Stimulated activated CD4-positive, alpha-beta T cell treated with anti-CD3 and anti-CD28 coated beads, Interleukin-1b, Interleukin-23, amount 100 ng/mL, for 4 hours (primary cell): ENCODE measurements at regions not wholly inside any gene's neighbourhood (a gene's known extent, or its start where the extent isn't known, plus 50 kb on each side); places are given as distances from the start of the nearest gene placed in this dataset.
A peak's percentile ranks its signal among the peaks of the same experiment; 100 is the strongest.
"Not testable (repeated sequence)": the region's sequence is repeated elsewhere in the genome, so short reads cannot be mapped to it uniquely, and the experiment has no call there.

ENCODE experiments used
- DNase-seq, 2 donors: peaks; one replicate each; pipeline ENCODE4 v3.0.0-alpha.2; 2020; ENCODE audit warnings: low read depth in 2 of 2

DNA sequence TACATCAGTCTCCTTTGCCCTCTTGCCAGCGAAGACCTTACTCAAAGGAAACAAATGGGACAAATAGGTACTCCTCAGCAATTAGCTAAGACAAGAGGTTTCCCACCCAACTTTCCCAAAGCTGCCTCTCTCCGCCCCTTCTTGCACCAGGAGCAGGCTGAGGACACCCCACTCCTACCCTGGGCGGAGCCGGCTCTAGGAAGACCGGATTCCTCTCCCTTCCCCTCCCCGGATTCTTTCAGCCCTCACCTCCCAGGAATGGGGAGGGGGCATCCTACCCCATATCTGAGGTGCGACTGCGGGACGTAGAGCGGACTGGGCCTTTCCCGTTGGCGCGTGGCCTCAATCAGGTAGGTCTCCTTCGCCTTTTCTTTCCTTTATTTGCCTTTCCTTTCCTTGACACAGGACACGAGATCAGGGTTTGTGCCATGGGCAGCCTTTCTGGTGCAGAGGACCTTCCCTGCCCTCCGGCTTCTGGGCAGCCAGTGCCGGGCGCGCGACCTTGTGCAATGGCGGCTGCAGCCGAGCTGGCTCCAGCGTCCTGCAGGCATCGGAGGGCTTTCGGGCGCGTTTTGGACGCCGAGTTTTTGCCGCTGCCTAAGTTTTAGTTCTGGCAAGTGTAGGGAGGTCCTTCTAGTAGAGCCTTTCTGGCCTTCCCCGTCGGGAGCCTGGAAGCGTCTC lies 279.9 kb downstream of the PLS3 start:
- not testable (repeated sequence) for DNase-seq

DNA sequence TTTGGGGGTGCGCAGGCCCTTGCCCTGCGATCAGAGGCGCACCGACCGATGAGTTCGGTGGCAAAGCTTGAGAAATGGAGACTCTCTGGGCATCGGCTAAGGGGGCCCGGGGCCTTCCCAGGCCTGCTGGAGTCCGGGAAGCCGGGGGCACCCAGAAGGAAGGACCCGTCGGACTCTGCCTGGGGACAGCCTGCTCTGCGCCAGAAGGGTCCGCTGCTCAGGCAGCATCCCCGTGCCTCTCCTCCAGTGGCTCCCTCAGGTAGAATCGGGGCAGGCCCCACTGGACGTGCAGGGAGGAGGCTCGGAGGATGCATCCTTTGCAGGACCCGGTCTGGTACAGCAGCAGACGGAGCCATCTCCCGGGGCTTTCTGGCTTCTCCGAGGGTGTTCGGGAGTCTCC lies 290.0 kb downstream of the PLS3 start:
- not testable (repeated sequence) for DNase-seq

DNA sequence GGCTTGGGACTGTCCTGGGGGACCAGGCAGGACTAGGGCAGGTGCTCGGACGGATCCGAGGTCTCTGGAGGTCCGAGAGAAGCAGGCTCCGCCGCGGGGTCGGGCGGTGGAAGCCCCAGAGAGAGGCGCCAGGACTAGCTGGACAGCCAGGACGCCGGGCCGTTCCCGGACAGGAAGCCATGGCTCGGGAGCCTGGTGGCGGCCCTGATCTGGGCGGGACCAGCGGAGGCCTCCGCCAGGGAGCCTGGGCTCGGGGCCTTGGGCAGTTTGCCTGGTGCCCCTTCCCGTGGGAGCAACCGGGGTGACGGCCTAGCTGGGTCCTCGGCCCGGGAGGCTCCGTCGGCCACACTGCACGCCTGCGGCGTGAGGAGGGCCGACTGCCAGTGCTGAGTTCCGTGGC lies 292.3 kb downstream of the PLS3 start:
- not testable (repeated sequence) for DNase-seq

- not testable (repeated sequence) for DNase-seq
Measured at GRCh38 chrX:115881170-115881569, 289.4 kb upstream of the AGTR2 start.

DNA sequence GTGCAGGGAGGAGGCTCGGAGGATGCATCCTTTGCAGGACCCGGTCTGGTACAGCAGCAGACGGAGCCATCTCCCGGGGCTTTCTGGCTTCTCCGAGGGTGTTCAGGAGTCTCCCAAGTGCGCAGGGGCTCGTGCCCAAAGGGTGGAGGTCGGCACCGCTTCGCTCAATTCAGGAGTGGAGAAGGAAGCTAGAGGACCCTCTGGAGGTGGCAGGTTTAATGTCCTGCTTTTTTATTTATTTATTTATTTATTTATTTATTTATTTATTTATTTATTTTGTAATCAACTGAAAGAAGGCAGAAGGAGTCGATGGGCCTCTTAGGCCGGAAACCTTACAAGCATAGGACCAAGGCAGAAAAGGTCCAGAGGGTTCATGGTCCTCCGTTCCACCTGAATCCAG lies 286.4 kb upstream of the AGTR2 start:
- DNase-seq: not testable (repeated sequence)

DNA sequence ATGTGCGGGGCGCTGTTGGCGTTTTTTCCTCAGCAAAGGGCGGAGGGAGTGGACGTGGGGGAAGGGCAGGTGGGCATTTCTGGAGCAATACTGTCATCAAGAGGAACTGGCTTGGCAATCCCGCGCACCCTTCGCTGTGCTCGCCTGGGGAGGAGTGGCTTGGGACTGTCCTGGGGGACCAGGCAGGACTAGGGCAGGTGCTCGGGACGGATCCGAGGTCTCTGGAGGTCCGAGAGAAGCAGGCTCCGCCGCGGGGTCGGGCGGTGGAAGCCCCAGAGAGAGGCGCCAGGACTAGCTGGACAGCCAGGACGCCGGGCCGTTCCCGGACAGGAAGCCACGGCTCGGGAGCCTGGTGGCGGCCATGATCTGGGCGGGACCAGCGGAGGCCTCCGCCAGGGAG lies 282.5 kb upstream of the AGTR2 start:
- peak in 1 of 2 donors; percentile 56 for DNase-seq

DNA sequence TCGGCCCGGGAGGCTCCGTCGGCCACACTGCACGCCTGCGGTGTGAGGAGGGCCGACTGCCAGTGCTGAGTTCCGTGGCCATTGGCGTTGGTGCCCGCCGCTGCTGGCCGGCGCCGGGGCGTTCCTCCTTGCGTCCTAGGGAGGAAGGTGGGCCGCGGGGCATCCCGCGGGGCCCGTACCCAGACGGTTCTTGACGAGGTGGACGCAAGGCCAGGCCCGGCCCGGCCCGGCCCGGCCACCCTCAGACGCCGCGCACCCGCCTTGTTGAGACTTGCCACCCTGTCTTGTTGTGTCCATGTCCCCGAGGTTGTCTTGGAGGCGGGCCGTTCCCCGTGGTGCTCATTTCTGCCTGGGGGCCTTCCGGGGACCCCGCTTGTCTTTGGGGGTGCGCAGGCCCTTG lies 282.0 kb upstream of the AGTR2 start:
- DNase-seq: not testable (repeated sequence)

DNA sequence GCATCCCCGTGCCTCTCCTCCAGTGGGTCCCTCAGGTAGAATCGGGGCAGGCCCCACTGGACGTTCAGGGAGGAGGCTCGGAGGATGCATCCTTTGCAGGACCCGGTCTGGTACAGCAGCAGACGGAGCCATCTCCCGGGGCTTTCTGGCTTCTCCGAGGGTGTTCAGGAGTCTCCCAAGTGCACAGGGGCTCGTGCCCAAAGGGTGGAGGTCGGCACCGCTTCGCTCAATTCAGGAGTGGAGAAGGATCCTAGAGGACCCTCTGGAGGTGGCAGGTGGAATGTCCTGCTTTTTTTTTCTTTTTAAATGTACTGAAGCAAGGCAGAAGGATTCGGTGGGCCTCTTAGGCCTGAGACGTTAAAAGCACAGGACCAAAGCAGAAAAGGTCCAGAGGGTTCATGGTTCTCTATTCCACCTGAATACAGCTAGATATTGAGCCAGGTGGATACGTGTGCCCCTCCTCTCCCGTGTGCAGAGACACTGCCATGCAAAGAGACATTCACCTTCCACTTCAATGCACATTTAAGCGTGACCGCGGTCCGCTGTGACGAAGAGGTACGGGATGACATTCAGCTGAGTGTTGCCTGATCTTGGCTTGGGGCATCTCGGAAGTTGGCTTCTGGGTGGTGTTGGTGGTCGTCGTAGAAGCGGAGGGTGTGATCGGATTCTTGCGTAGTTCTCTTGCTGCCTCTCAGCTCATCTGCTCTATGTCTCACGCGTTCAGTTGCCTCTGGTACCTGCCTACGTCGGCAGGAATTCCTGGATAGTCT lies 281.2 kb upstream of the AGTR2 start:
- no peak for DNase-seq

GRCh38 chrX:115892056-115892708 lies 278.4 kb upstream of the AGTR2 start:
- no peak for DNase-seq

DNA sequence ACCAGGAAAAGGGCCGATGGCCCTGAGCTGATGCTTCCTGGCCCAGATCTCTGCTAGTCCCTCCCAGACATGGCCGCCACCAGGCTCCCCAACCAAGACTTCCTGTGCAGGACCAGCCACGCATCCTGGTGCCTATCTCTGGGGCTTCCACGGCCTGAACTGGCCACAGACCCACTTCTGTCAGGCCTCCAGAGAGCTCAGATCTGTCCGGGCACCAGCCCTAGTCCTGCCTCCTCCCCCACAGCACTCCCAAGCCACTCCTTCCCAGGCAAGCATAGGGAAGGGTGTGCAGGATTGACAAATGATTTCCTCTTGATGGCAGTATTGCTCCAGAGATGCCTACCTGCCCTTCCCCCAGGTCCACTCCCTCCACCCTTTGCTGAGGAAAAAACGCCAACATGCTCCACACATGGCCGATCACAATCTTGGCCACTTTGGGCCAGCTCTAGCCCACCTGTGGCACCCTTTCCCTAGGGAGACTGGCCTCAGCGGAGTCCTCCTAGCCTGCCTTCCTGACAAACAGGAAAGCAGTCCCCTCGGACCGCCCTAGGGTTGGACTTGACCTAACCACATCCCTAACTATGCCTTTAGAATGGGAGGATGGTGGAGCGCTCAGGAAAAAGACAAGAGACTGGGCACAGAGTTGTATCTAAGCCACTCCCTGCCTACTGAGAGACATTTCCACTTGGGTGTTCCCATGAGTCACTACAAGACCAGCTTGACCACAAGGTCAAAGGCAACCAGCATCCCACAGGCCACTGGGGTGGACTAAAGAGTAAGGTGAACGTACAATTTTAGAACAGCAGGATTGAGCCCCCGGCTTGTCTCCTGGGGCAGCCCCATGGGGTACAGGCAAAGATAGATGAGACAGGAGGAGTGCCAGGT lies 277.5 kb upstream of the AGTR2 start:
- peak in 1 of 2 donors; percentile 36 for DNase-seq

DNA sequence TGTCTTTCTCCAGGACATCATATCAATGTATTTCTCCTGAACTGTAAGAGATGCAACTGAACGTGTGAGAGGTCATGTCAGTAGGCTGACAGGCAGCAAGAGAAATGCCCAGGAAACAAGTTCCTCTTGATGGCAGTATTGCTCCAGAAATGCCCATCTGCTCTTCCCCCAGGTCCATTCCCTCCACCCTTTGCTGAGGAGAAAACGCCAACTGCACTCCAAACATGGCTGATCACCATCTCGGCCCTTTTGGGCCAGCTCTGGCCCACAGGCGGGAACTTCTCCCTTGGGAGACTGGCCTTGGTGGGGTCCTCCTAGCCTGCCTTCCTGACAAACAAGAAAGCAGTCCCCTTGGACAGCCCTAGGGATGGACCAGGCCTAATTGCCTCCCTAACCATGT lies 276.5 kb upstream of the AGTR2 start:
- DNase-seq: no peak

- no peak for DNase-seq
Measured at GRCh38 chrX:115895678-115896329, 274.7 kb upstream of the AGTR2 start.

- DNase-seq: no peak
Measured at GRCh38 chrX:115896362-115896761, 274.2 kb upstream of the AGTR2 start.

GRCh38 chrX:115897956-115898355 lies 272.6 kb upstream of the AGTR2 start:
- DNase-seq: no peak

- DNase-seq: peak in 1 of 2 donors; percentile 76
Measured at GRCh38 chrX:115898382-115899001, 272.1 kb upstream of the AGTR2 start.

DNA sequence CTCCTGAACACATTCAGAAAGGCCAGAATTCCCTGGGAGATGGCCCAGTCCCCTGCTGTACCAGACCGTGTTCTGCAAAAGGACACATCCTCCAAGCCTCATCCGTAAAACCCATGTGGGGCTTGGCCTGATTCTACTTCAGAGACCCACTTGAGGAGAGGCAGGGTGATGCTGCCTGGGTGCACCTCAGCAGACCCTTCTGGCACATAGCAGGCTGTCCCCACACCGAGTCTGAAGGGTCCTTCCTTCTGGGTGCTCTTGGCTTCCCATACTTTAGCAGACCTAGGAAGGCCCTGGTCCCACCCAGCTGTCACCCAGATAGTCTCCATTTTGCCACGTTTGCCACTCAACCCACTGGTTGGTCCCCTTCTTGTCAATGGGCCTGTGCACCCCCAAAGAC lies 270.1 kb upstream of the AGTR2 start:
- no peak for DNase-seq

GRCh38 chrX:115901241-115901640 lies 269.3 kb upstream of the AGTR2 start:
- DNase-seq: no peak

- no peak for DNase-seq
Measured at GRCh38 chrX:115902995-115903394, 267.5 kb upstream of the AGTR2 start.

GRCh38 chrX:115906276-115906675 lies 264.3 kb upstream of the AGTR2 start:
- no peak for DNase-seq

- no peak for DNase-seq
Measured at GRCh38 chrX:115906881-115907280, 263.7 kb upstream of the AGTR2 start.

DNA sequence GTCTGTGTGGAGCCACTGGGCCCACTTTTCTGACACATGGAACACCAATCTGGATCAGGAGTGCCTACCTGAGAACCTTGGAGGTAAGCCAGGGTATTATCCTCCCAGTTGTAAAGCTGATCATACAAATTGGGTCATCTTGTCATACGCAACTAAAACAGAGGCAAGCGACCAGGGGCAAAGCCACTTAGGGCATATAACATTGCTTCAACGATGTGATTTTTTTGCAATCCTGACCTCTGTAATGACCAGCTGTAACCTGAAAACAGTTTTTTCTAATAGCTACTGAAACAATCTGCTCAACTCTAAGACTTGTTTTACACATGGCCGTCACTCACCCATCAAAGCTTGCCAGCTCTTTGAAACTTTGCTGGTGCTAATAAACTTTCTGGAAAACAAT lies 261.5 kb upstream of the AGTR2 start:
- no peak for DNase-seq
